ENCODE measurements at regions not wholly inside any gene's neighbourhood (a gene's known extent, or its start where the extent isn't known, plus 50 kb on each side); places are given as distances from the start of the nearest gene placed in this dataset.

DNA sequence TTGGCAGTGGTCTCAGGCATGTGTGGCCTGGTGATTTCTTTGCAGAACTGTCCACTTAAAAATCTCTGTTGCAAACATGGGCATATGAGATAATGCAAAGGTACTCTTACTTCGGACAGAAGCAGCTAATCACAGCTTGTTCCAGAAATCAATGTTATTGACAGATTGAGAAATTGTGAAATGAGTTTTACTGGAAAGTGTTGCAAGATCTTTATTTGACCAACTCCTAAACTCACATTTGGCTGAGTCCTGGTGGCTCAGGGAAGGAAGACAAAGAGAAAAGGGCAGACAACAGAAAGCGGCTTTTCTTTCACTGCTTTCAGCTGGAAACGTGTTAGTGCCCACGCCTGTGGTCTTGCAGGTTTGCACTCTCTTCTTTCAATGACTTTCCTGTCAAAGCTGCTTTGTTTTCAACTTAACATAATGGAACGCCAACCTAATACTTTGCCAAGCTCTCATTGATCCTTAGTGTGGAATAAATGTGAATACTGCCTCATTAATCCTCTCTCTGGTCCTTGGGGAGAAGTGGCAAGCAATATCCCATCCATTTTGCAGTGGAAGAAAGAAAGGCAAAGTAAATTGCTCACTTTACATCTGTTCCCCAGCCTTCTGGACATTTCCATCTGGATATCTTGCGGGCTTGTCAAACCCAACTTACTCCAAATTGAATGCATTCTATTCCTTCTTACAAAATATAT is 586.4 kb downstream of the LRRC70 start:
- TF ChIP-seq, protein P1, sequence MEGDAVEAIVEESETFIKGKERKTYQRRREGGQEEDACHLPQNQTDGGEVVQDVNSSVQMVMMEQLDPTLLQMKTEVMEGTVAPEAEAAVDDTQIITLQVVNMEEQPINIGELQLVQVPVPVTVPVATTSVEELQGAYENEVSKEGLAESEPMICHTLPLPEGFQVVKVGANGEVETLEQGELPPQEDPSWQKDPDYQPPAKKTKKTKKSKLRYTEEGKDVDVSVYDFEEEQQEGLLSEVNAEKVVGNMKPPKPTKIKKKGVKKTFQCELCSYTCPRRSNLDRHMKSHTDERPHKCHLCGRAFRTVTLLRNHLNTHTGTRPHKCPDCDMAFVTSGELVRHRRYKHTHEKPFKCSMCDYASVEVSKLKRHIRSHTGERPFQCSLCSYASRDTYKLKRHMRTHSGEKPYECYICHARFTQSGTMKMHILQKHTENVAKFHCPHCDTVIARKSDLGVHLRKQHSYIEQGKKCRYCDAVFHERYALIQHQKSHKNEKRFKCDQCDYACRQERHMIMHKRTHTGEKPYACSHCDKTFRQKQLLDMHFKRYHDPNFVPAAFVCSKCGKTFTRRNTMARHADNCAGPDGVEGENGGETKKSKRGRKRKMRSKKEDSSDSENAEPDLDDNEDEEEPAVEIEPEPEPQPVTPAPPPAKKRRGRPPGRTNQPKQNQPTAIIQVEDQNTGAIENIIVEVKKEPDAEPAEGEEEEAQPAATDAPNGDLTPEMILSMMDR (IDR thresholded peaks at IDR 0.05), result no peak
- no peak for TF ChIP-seq POLR2A (IDR thresholded peaks at IDR 0.05)
- TF ChIP-seq POLR2AphosphoS5 (IDR thresholded peaks at IDR 0.05), result no peak

All from suprapubic skin (tissue), 4 donors.